Keratinocyte (primary cell): ENCODE measurements at regions not wholly inside any gene's neighbourhood (a gene's known extent, or its start where the extent isn't known, plus 50 kb on each side); places are given as distances from the start of the nearest gene placed in this dataset.

Experiments used
- DNase-seq: peaks from one replicate; pipeline ENCODE4 v3.0.0-alpha.2; 2011; ENCODE audit warnings: low read depth, missing footprints, low spot score
- FAIRE-seq: peaks from 2 replicates; lab custom pipeline; 2011; peaks lifted over from hg19 to GRCh38; lab: Jason Lieb, UNC
- H2AFZ ChIP-seq: 2 replicates; pipeline ENCODE4 v1.6.0; 2012; ENCODE audit warnings: low read length, control low read depth, inconsistent platforms; ENCODE audit not compliant: control insufficient read depth
- H3K27ac ChIP-seq: 2 replicates; pipeline ENCODE4 v1.5.1; 2011; ENCODE audit warnings: low read length; ENCODE audit not compliant: control insufficient read depth, insufficient read depth
- H3K27me3 ChIP-seq: 3 replicates; pipeline ENCODE4 v1.6.0; 2011; ENCODE audit warnings: low read length; ENCODE audit not compliant: control insufficient read depth, insufficient read depth; ENCODE audit errors: extremely low read depth
- H3K36me3 ChIP-seq, 2 experiments: 2 replicates in 1 of 2; 3 replicates in 1 of 2; pipeline ENCODE4 v1.5.1; 2011; ENCODE audit warnings: low read length in 2 of 2, mild to moderate bottlenecking in 1 of 2; ENCODE audit not compliant: control insufficient read depth in 2 of 2, insufficient read depth in 2 of 2; ENCODE audit errors: extremely low read depth in 1 of 2
- H3K4me1 ChIP-seq: 3 replicates; pipeline ENCODE4 v1.5.1; 2011; ENCODE audit warnings: low read length; ENCODE audit not compliant: control insufficient read depth, insufficient read depth; ENCODE audit errors: extremely low read depth
- H3K4me2 ChIP-seq: 3 replicates; pipeline ENCODE4 v1.6.0; 2011; ENCODE audit warnings: low read depth, low read length; ENCODE audit not compliant: control insufficient read depth, insufficient read depth; ENCODE audit errors: extremely low read depth
- H3K4me3 ChIP-seq, 3 experiments: fragments of 200-600 bp in 1 of 3; sonication (generic) in 1 of 3; 2 replicates in 2 of 3; 3 replicates in 1 of 3; pipeline ENCODE4 v1.5.1; 2011 to 2016; ENCODE audit warnings: low read length in 3 of 3, mild to moderate bottlenecking in 3 of 3, control low read depth in 2 of 3, inconsistent platforms in 1 of 3, low read depth in 1 of 3, mixed read lengths in 1 of 3, mixed run types in 1 of 3, moderate library complexity in 1 of 3; ENCODE audit not compliant: control insufficient read depth in 2 of 3, insufficient read depth in 2 of 3; ENCODE audit errors: extremely low read depth in 1 of 3
- H3K79me2 ChIP-seq: 2 replicates; pipeline ENCODE4 v1.6.0; 2012; ENCODE audit warnings: low read length; ENCODE audit not compliant: control insufficient read depth, insufficient read depth
- H3K9ac ChIP-seq: 3 replicates; pipeline ENCODE4 v1.6.0; 2011; ENCODE audit warnings: low read length; ENCODE audit not compliant: control insufficient read depth, insufficient read depth; ENCODE audit errors: extremely low read depth
- H3K9me1 ChIP-seq: 3 replicates; pipeline ENCODE4 v1.6.0; 2011; ENCODE audit warnings: low read length; ENCODE audit not compliant: control insufficient read depth, insufficient read depth; ENCODE audit errors: extremely low read depth
- H3K9me3 ChIP-seq: 2 replicates; pipeline ENCODE4 v1.5.1; 2012; ENCODE audit warnings: low read depth, low read length; ENCODE audit not compliant: control insufficient read depth
- H4K20me1 ChIP-seq: 3 replicates; pipeline ENCODE4 v1.6.0; 2011; ENCODE audit warnings: low read length; ENCODE audit not compliant: control insufficient read depth, insufficient read depth; ENCODE audit errors: extremely low read depth
- CTCF ChIP-seq, 3 experiments: IDR thresholded peaks in 1 of 3; conservative IDR thresholded peaks in 1 of 3; optimal IDR thresholded peaks in 1 of 3; 2 replicates in 2 of 3; 3 replicates in 1 of 3; pipeline versions ENCODE3 to v1.5.1; 2011; ENCODE audit warnings: low read length in 3 of 3, mild to moderate bottlenecking in 3 of 3, moderate library complexity in 2 of 3, control low read depth in 1 of 3, inconsistent platforms in 1 of 3; ENCODE audit not compliant: insufficient read depth in 2 of 3; ENCODE audit errors: extremely low read depth in 1 of 3
- EZH2 ChIP-seq: IDR thresholded peaks from one replicate; pipeline ENCODE4 v1.6.1; 2012; ENCODE audit warnings: inconsistent platforms, mild to moderate bottlenecking, low read length, moderate library complexity
- dilution Hi-C: fragments of 300-500 bp; cut with MboI; formaldehyde crosslinking; loops from one replicate; pipeline ENCODE4 v1.7.0; 2020; ENCODE audit warnings: low sequenced_read_pairs; ENCODE audit not compliant: extremely low pct_ligation_motif_present

- Histone ChIP-seq H3K9me1 (no peaks in the 10 kb centered on the region), H2AFZ (no peak overlapping the region), H4K20me1 (no peaks in the 10 kb centered on the region), H3K27me3 (peaks cover 5% of the 10 kb centered on the region), H3K4me3 (no peak overlapping the region), H3K36me3 (no peaks in the 10 kb centered on the region), H3K9ac (no peak overlapping the region), H3K79me2 (no peaks in the 10 kb centered on the region), H3K27ac (no peak overlapping the region), H3K9me3 (no peaks in the 10 kb centered on the region), H3K4me2 (no peak overlapping the region), H3K4me1 (peaks cover 5% of the 10 kb centered on the region)
- FAIRE-seq (no peak), DNase-seq (no peak)
- dilution Hi-C loops: no loop called here
- no peak for TF ChIP-seq EZH2
- no peak for TF ChIP-seq CTCF (optimal IDR thresholded peaks at IDR 0.05 in 1 of 3, IDR thresholded peaks at IDR 0.05 in 1 of 3, conservative IDR thresholded peaks at IDR 0.05 in 1 of 3; ENCODE audit: extremely low read depth in 1 of 3, insufficient read depth in 2 of 3, low read length in 3 of 3)
Observed at GRCh38 chr12:105834496-105834895, 304.3 kb downstream of the NUAK1 start.

- Histone ChIP-seq H2AFZ (no peak overlapping the region), H3K4me2 (no peak overlapping the region), H4K20me1 (no peaks in the 10 kb centered on the region), H3K79me2 (no peaks in the 10 kb centered on the region), H3K9ac (no peak overlapping the region), H3K36me3 (no peaks in the 10 kb centered on the region), H3K4me1 (peaks cover 5% of the 10 kb centered on the region), H3K27ac (no peak overlapping the region), H3K9me1 (no peaks in the 10 kb centered on the region), H3K9me3 (no peaks in the 10 kb centered on the region), H3K27me3 (peaks cover 5% of the 10 kb centered on the region), H3K4me3 (no peak overlapping the region)
- dilution Hi-C loops: no loop called here
- FAIRE-seq (no peak), DNase-seq (no peak)
- TF ChIP-seq CTCF (optimal IDR thresholded peaks at IDR 0.05 in 1 of 3, IDR thresholded peaks at IDR 0.05 in 1 of 3, conservative IDR thresholded peaks at IDR 0.05 in 1 of 3; ENCODE audit: extremely low read depth in 1 of 3, insufficient read depth in 2 of 3, low read length in 3 of 3) (no peak), EZH2 (no peak)
Observed at GRCh38 chr12:105835580-105836241, 303.0 kb downstream of the NUAK1 start.
